GM12878 (cell line): ENCODE measurements at regions not wholly inside any gene's neighbourhood (a gene's known extent, or its start where the extent isn't known, plus 50 kb on each side); places are given as distances from the start of the nearest gene placed in this dataset.

Source experiments
- ATAC-seq: fragments of 200-7000 bp; cut with Tn5 transposase; 3 replicates; pipeline ENCODE4 v1.9.1; 2020; ENCODE audit warnings: mild to moderate bottlenecking, moderate library complexity
- BruUV-seq: library from RNA; stranded (reverse); fragments of 400-500 nt; replicated peaks from 2 replicates; lab custom pipeline; 2021; lab: Mats Ljungman, UMichigan
- CTCF ChIA-PET: fragments of 300-600 bp; sonication (Branson Sonifier 250); formaldehyde crosslinking; extraction: SDS; loops from one replicate; lab custom pipeline; 2021; ENCODE audit warnings: inconsistent platforms; lab: Yijun Ruan, JAX
- POLR2A ChIA-PET: fragments of 350-600 bp; formaldehyde crosslinking; extraction: SDS; loops from one replicate; lab custom pipeline; 2021; ENCODE audit warnings: inconsistent platforms; lab: Charles Lee
- RAD21 ChIA-PET: fragments of 300-600 bp; sonication (Branson Sonifier 250); formaldehyde crosslinking; loops from one replicate; lab custom pipeline; 2023; ENCODE audit warnings: antibody characterized with exemption; ENCODE audit not compliant: unreplicated experiment; lab: Charles Lee
- SMC1A ChIA-PET: fragments of 300-600 bp; sonication (Branson Sonifier 250); formaldehyde crosslinking; loops from one replicate; lab custom pipeline; 2023; ENCODE audit not compliant: unreplicated experiment, uncharacterized antibody; lab: Charles Lee
- DNase-seq: peaks from one replicate; pipeline ENCODE4 v3.0.0-alpha.2; 2011; ENCODE audit warnings: low read depth, low spot score
- FAIRE-seq: peaks from 3 replicates; lab custom pipeline; 2011; peaks lifted over from hg19 to GRCh38; lab: Jason Lieb, UNC
- H2AFZ ChIP-seq: 2 replicates; pipeline ENCODE4 v1.6.0; 2011; ENCODE audit warnings: low read depth, low read length, control low read depth; ENCODE audit not compliant: control insufficient read depth
- H3K27ac ChIP-seq: 2 replicates; pipeline ENCODE4 v1.5.1; 2011; ENCODE audit warnings: control low read depth; ENCODE audit not compliant: control insufficient read depth, insufficient read depth
- H3K27me3 ChIP-seq, 2 experiments: replicated peaks in 1 of 2; 2 replicates each; pipeline versions ENCODE4 v1.6.0 to v1.6.1; 2011; ENCODE audit warnings: low read length in 1 of 2; ENCODE audit not compliant: control insufficient read depth in 2 of 2, insufficient read depth in 2 of 2
- H3K36me3 ChIP-seq, 2 experiments: 2 replicates each; pipeline ENCODE4 v1.5.1; 2011; ENCODE audit warnings: low read length in 1 of 2; ENCODE audit not compliant: control insufficient read depth in 2 of 2, insufficient read depth in 2 of 2
- H3K4me1 ChIP-seq: 2 replicates; pipeline ENCODE4 v1.6.1; 2011; ENCODE audit warnings: mild to moderate bottlenecking, low read length, moderate library complexity, mixed read lengths; ENCODE audit not compliant: control insufficient read depth, insufficient read depth
- H3K4me2 ChIP-seq: 2 replicates; pipeline ENCODE4 v1.6.0; 2011; ENCODE audit warnings: control low read depth; ENCODE audit not compliant: control insufficient read depth, insufficient read depth
- H3K4me3 ChIP-seq: fragments of 200-600 bp; sonication (generic); 2 replicates; pipeline ENCODE4 v1.5.1; 2016
- H3K79me2 ChIP-seq: 2 replicates; pipeline ENCODE4 v1.6.0; 2011; ENCODE audit warnings: low read length; ENCODE audit not compliant: control insufficient read depth, insufficient read depth
- H3K9ac ChIP-seq: 2 replicates; pipeline ENCODE4 v1.8.0; 2011; ENCODE audit warnings: low read length, control low read depth, mixed read lengths; ENCODE audit not compliant: control insufficient read depth, insufficient read depth
- H3K9me3 ChIP-seq: replicated peaks from 3 replicates; pipeline ENCODE4 v1.5.1; 2011; ENCODE audit warnings: mild to moderate bottlenecking, low read length; ENCODE audit not compliant: control insufficient read depth, insufficient read depth
- H4K20me1 ChIP-seq: 2 replicates; pipeline ENCODE4 v1.6.0; 2011; ENCODE audit not compliant: control insufficient read depth, insufficient read depth
- ASH2L ChIP-seq: fragments of 300-600, 200-600 bp; sonication (generic); IDR thresholded peaks from 2 replicates; pipeline ENCODE4 v1.6.1; 2017; ENCODE audit warnings: low read depth, mild to moderate bottlenecking, borderline replicate concordance
- BMI1 ChIP-seq: fragments of 450-650 bp; IDR thresholded peaks from 2 replicates; pipeline ENCODE4 v1.6.1; 2016; ENCODE audit warnings: mild to moderate bottlenecking, moderate library complexity, borderline replicate concordance
- CEBPB ChIP-seq, 2 experiments: fragments of 150-350 bp in 1 of 2; IDR thresholded peaks; 2 replicates each; pipeline ENCODE4 v1.6.1; 2012 to 2014; ENCODE audit warnings: low read depth in 2 of 2, low read length in 2 of 2, borderline replicate concordance in 1 of 2, inconsistent platforms in 1 of 2
- EP300 ChIP-seq, 2 experiments: fragments of 150-350 bp in 1 of 2; IDR thresholded peaks; 2 replicates each; pipeline ENCODE4 v1.6.1; 2011 to 2012; ENCODE audit warnings: low read depth in 2 of 2, low read length in 2 of 2, borderline replicate concordance in 1 of 2, improper control_type of control experiment in 1 of 2, inconsistent platforms in 1 of 2; ENCODE audit not compliant: control insufficient read depth in 1 of 2
- HDGF ChIP-seq: fragments of 450-650 bp; IDR thresholded peaks from 2 replicates; pipeline ENCODE4 v1.6.1; 2016; ENCODE audit warnings: antibody characterized with exemption
- NFXL1 ChIP-seq: fragments of 450-650 bp; IDR thresholded peaks from 2 replicates; pipeline ENCODE4 v1.6.1; 2017; ENCODE audit warnings: antibody characterized with exemption, mild to moderate bottlenecking, borderline replicate concordance
- NFYB ChIP-seq: IDR thresholded peaks from 2 replicates; pipeline ENCODE4 v1.6.1; 2011; ENCODE audit warnings: low read depth, mild to moderate bottlenecking, low read length, improper control_type of control experiment, moderate library complexity; ENCODE audit not compliant: insufficient read depth
- NR2C1 ChIP-seq: fragments of 450-650 bp; IDR thresholded peaks from 2 replicates; pipeline ENCODE4 v1.6.1; 2017; ENCODE audit warnings: antibody characterized with exemption, mild to moderate bottlenecking, moderate library complexity
- NRF1 ChIP-seq: conservative IDR thresholded peaks from 2 replicates; pipeline ENCODE4 v1.6.1; 2011; ENCODE audit warnings: mild to moderate bottlenecking, low read depth, low read length, improper control_type of control experiment
- RUNX3 ChIP-seq: IDR thresholded peaks from 2 replicates; pipeline ENCODE4 v1.6.1; 2012; ENCODE audit warnings: low read length, inconsistent platforms
- SP1 ChIP-seq: IDR thresholded peaks from one replicate; pipeline ENCODE4 v1.6.1; 2011; ENCODE audit warnings: low read depth, low read length
- YY1 ChIP-seq: IDR thresholded peaks from 2 replicates; pipeline ENCODE4 v1.6.1; 2011; ENCODE audit warnings: low read depth, mild to moderate bottlenecking, low read length
- ZSCAN29 ChIP-seq: fragments of 450-650 bp; IDR thresholded peaks from 2 replicates; pipeline ENCODE4 v1.6.1; 2017; ENCODE audit warnings: mild to moderate bottlenecking, moderate library complexity
- ZZZ3 ChIP-seq: IDR thresholded peaks from 2 replicates; pipeline ENCODE4 v1.6.1; 2011; ENCODE audit warnings: low read depth; ENCODE audit not compliant: control insufficient read depth, insufficient read length
- WGBS: methylation state at CpG from one replicate; pipeline ENCODE4 v1.1.6; 2016; ENCODE audit warnings: low lambda C conversion rate; ENCODE audit not compliant: insufficient replicate concordance, insufficient coverage; ENCODE audit errors: missing lambda C conversion rate; 5-methylcytosine and 5-hydroxymethylcytosine counted together
- in situ Hi-C: fragments of 300-500 bp; cut with MboI; formaldehyde crosslinking; loops from 9 replicates; pipeline ENCODE4 v1.14.3; 2018; ENCODE audit warnings: mixed read lengths
- intact Hi-C: fragments of 100-400 bp; cut with micrococcal nuclease; formaldehyde crosslinking; loops from one replicate; pipeline ENCODE4 v1.14.2; 2022; ENCODE audit not compliant: unreplicated experiment
- TF ChIP-seq, protein P1 (sequence below): IDR thresholded peaks from 2 replicates; pipeline ENCODE4 v1.6.1; 2012; ENCODE audit warnings: improper control_type of control experiment, low read depth, low read length; ENCODE audit not compliant: insufficient replicate concordance
- TF ChIP-seq, protein P2 (sequence below): fragments of 450-650 bp; IDR thresholded peaks from 2 replicates; pipeline ENCODE4 v1.6.1; 2016; ENCODE audit warnings: mild to moderate bottlenecking, moderate library complexity, borderline replicate concordance

DNA sequence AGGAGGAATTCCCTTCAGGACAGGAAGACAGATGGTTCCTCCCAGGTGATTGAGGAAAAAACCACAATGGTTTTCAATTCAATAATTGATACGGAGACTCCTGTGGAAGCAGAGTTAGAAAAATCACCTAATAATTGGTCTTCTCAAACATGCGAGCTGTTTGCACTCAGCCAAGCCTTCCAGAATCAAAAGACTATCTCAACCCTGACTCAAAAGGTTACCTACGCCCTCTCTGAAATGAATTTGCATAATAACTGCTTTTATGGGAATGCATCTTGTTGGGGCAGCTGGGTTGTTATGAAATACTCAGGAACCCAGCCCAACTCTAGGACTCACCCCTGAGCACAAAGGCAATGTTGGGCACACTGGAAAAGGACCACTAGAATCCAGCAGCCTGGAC, 66.9 kb upstream of the ARSJ start:
- ChIA-PET RAD21 (no interaction called here), SMC1A (no interaction called here), CTCF (no interaction called here), POLR2A (no interaction called here)
- Histone ChIP-seq H3K4me1 (no peaks in the 10 kb centered on the region), H3K36me3 (no peaks in the 10 kb centered on the region), H3K4me2 (no peak overlapping the region), H3K27me3 (no peaks in the 10 kb centered on the region), H3K79me2 (no peaks in the 10 kb centered on the region), H4K20me1 (no peaks in the 10 kb centered on the region), H3K4me3 (no peak overlapping the region), H3K9ac (no peak overlapping the region), H3K9me3 (no peaks in the 10 kb centered on the region; the same call in 2 of the 3 replicates), H2AFZ (no peak overlapping the region), H3K27ac (no peak overlapping the region)
- ATAC-seq = no peak
- 35% methylated on average over 3 of the region's 3 CpGs for WGBS
- BruUV-seq = no TSS peak
- in situ Hi-C loops (no loop called here), intact Hi-C loops (no loop called here)
- DNase-seq = no peak
- FAIRE-seq = no peak
- TF ChIP-seq CEBPB (IDR thresholded peaks at IDR 0.05; ENCODE audit: borderline replicate concordance in 1 of 2, low read depth in 2 of 2, low read length in 2 of 2) = no peak
- no peak for TF ChIP-seq HDGF
- no peak for TF ChIP-seq RUNX3
- TF ChIP-seq EP300 (IDR thresholded peaks at IDR 0.05; ENCODE audit: borderline replicate concordance in 1 of 2, control insufficient read depth in 1 of 2, low read depth in 2 of 2, low read length in 2 of 2) = no peak
- TF ChIP-seq NFYB = no peak
- no peak for TF ChIP-seq NFXL1
- no peak for TF ChIP-seq SP1
- TF ChIP-seq ASH2L = no peak
- TF ChIP-seq, protein P1, sequence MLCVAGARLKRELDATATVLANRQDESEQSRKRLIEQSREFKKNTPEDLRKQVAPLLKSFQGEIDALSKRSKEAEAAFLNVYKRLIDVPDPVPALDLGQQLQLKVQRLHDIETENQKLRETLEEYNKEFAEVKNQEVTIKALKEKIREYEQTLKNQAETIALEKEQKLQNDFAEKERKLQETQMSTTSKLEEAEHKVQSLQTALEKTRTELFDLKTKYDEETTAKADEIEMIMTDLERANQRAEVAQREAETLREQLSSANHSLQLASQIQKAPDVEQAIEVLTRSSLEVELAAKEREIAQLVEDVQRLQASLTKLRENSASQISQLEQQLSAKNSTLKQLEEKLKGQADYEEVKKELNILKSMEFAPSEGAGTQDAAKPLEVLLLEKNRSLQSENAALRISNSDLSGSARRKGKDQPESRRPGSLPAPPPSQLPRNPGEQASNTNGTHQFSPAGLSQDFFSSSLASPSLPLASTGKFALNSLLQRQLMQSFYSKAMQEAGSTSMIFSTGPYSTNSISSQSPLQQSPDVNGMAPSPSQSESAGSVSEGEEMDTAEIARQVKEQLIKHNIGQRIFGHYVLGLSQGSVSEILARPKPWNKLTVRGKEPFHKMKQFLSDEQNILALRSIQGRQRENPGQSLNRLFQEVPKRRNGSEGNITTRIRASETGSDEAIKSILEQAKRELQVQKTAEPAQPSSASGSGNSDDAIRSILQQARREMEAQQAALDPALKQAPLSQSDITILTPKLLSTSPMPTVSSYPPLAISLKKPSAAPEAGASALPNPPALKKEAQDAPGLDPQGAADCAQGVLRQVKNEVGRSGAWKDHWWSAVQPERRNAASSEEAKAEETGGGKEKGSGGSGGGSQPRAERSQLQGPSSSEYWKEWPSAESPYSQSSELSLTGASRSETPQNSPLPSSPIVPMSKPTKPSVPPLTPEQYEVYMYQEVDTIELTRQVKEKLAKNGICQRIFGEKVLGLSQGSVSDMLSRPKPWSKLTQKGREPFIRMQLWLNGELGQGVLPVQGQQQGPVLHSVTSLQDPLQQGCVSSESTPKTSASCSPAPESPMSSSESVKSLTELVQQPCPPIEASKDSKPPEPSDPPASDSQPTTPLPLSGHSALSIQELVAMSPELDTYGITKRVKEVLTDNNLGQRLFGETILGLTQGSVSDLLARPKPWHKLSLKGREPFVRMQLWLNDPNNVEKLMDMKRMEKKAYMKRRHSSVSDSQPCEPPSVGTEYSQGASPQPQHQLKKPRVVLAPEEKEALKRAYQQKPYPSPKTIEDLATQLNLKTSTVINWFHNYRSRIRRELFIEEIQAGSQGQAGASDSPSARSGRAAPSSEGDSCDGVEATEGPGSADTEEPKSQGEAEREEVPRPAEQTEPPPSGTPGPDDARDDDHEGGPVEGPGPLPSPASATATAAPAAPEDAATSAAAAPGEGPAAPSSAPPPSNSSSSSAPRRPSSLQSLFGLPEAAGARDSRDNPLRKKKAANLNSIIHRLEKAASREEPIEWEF = no peak
- no peak for TF ChIP-seq ZZZ3
- no peak for TF ChIP-seq BMI1
- TF ChIP-seq, protein P2, sequence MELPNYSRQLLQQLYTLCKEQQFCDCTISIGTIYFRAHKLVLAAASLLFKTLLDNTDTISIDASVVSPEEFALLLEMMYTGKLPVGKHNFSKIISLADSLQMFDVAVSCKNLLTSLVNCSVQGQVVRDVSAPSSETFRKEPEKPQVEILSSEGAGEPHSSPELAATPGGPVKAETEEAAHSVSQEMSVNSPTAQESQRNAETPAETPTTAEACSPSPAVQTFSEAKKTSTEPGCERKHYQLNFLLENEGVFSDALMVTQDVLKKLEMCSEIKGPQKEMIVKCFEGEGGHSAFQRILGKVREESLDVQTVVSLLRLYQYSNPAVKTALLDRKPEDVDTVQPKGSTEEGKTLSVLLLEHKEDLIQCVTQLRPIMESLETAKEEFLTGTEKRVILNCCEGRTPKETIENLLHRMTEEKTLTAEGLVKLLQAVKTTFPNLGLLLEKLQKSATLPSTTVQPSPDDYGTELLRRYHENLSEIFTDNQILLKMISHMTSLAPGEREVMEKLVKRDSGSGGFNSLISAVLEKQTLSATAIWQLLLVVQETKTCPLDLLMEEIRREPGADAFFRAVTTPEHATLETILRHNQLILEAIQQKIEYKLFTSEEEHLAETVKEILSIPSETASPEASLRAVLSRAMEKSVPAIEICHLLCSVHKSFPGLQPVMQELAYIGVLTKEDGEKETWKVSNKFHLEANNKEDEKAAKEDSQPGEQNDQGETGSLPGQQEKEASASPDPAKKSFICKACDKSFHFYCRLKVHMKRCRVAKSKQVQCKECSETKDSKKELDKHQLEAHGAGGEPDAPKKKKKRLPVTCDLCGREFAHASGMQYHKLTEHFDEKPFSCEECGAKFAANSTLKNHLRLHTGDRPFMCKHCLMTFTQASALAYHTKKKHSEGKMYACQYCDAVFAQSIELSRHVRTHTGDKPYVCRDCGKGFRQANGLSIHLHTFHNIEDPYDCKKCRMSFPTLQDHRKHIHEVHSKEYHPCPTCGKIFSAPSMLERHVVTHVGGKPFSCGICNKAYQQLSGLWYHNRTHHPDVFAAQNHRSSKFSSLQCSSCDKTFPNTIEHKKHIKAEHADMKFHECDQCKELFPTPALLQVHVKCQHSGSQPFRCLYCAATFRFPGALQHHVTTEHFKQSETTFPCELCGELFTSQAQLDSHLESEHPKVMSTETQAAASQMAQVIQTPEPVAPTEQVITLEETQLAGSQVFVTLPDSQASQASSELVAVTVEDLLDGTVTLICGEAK = no peak
- TF ChIP-seq NR2C1 = no peak
- TF ChIP-seq YY1 = no peak
- TF ChIP-seq ZSCAN29 = no peak
- TF ChIP-seq NRF1 = no peak
